ENCODE measurements at regions not wholly inside any gene's neighbourhood (a gene's known extent, or its start where the extent isn't known, plus 50 kb on each side); places are given as distances from the start of the nearest gene placed in this dataset.
"Not testable (repeated sequence)": the region's sequence is repeated elsewhere in the genome, so short reads cannot be mapped to it uniquely, and the experiment has no call there.

DNA sequence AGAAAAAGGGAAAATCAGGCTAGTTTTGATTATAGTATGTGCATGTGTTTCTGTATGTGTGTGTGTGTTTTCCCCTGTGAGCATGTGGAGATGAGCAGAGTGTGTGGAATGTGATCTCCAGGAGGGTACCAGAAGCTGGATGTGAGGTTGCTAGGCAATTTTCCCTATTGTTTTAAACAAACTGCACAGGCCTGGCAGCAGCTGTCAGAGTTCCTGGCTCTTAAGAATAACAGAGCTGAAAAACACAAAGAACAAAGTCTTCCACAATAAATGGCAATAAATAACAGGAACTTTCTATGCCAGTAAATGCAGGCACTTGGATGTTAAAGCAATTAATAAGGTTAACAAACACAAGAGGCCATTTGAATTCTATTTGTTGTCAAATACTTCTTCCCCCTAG is 344.6 kb upstream of the CTSO start:
- DNase-seq: no peak

DNA sequence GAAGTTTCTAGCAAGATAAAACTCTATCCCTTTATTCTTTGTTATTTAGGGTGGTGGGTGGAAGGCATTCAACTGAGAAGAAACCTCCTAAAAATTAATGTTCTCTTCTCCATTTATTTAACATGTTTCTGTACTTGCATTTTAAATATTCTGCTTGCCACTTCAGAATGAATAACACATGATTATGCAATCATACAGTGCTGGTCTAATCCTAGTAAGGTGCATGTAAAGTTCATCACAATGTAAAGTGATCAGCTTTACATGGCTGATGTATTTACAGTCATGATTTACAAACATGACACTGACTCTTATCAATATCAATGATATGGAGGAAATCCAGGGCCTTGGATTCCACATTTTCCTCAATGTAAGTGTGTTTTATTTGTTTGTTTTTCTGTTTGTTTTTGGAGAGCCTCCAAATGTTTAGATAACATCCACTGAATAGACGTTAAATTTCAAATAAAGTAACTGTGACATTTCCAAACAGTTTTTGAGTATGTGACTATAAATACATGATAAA is 342.1 kb upstream of the CTSO start:
- DNase-seq: no peak

DNA sequence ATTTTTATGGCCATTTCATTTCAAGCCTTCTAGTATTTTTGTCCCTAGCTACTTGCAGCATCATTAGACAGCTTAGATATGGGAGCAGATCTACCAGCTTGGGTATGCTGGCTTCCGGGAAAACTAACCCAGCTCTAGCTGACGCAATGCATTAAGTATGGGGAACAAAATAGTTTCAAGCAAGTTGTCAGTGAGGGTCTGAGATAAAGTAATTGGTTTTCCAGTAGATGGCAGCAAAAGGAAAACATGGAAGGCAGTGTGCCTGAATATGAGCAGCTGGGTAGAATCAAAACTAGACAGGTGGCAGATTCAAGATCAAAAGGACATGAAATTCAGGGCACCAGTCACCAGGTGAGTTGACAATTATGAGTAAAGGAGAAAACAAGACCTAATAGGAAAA is 340.9 kb upstream of the CTSO start:
- DNase-seq: peak; percentile 0

DNA sequence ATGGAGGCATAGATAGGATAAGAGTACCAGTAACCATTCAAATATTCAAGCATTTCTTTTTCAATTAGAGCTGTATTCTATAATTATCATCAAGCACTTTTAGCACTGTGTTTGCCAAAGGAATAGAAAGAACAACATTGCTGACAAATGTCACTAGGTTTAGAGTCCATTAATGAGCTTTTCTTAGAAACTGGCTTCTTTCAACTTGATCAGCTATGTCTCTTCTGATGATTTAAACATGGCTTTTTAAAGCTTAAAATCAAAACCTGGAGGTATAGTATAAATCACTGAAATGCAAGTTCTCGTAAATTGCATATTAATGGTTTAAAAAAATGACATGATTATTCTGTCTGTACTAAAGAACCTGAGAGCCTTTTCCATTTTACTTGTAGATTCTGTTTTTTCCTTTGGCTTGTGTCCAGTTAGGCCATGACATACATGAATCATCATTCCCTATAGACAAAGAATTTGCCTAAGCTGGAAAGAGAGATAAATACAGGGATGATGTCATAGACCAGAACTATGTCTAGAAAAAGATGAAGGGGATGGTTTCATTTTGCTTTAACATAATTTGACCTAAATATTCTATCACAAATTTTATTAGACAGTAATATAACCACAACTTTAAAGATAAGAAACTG is 340.1 kb upstream of the CTSO start:
- no peak for DNase-seq

DNA sequence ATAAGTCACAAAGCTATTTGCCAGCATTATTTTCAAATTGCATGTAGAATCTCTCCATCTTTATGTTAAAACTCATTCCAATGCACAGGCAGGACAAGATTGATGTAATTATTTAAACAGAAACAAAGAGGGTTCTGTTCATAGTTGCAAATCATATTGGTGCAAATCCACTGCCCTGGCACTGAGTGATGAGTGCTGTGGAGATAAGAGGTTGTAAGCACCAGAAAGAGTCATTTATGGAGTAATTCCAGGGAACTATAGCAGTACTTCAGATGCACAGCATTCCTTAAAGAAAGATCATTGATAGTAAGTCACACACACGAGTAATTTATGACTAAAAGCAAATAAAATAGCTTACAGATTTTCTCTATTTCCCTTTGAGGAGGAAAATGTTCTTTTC is 337.7 kb upstream of the CTSO start:
- no peak for DNase-seq

- no peak for DNase-seq
These were observed 337.1 kb upstream of the CTSO start for GRCh38 chr4:156290811-156291210.

GRCh38 chr4:156290026-156290425 is 336.4 kb upstream of the CTSO start:
- DNase-seq: not testable (repeated sequence)

DNA sequence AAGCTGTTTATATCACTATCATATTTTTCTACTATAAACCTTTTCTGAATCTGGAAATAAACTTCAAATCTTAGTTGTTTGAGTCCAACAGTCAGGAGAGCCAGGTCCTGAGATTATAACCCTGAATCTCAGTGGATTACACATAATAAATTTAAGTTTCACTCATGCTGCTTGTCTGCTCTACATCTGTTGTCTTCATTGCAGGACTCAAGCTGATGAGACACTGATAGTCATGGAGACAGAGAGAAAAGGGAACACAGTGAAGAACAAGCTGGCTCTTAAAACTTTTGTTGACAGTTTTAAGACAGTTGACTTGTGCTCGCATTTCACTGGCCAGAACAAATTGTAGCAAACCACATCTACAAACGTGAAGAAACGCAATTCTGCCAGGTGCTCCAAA is 327.0 kb upstream of the CTSO start:
- DNase-seq: no peak

GRCh38 chr4:156265407-156265806 is 311.7 kb upstream of the CTSO start:
- DNase-seq: no peak

DNA sequence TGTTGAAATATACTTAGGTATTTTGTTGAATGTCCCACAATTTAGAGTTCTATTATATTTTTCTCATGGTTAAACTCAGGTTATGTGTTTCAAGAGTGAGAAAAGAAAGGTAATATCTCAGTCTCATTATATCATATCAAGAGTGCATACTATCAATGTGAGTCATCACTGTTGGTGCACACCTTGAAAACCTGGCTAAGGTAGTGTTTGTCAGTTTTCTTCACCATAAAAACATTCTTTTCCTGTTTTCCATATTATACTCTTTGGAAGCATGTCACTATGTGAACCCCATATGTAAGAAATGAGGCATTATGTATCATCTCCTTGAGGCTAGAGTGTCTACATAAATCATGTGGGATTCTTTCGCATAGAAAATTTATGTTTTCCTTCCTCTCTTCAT is 307.6 kb upstream of the CTSO start:
- no peak for DNase-seq

GRCh38 chr4:156255230-156256007 is 301.8 kb upstream of the CTSO start:
- DNase-seq: no peak

GRCh38 chr4:156252358-156252921 is 298.8 kb upstream of the CTSO start:
- DNase-seq: no peak

DNA sequence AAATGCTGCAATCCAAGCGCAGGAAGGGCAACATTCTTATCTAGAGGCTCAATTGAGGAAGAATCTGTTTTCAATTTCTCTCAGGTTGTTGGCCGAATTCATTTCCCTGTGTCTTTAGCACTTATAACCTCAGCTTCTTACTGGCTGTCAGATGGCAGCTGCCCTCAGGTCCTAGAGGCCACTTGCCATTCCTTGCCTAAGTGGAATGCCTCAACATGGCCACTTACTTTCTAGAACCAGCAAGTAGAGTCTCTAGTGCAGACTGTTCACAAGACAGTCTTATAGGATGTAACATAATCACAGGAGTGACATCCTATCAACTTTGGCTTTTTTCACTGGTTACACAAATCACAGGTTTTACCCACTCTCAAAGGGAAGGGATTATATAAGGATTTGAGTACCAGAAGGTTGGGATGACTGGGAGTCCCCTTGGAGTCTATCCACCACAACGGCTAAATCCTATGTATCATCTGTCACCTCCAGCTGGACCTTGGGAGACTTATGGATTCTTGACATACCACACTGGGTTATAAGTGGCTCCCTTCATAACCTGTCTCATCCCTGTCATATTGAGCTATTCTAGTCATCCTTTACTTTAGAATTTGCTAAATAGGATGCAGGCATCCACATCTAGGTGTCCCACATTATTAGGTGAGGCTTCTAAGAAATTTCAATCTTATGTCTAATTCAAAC is 297.9 kb upstream of the CTSO start:
- DNase-seq: no peak

DNA sequence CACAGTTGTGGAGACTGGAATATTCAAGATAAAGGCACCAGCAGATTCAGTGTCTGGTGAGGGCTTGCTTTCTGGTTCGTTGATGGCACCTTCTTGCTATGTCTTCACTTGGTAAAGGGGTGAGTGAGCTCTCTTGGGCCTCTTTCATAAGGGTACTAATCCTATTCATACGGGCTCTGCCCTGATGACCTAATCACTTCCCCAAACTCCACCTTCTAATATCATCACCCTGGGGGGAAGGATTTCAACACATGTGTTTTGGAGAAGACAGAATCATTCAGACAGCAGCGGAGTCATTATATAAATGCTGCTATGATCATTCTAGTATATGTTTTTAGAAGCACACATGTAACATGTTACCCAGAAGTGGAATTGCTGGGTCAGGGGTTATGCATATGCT is 295.3 kb upstream of the CTSO start:
- no peak for DNase-seq

DNA sequence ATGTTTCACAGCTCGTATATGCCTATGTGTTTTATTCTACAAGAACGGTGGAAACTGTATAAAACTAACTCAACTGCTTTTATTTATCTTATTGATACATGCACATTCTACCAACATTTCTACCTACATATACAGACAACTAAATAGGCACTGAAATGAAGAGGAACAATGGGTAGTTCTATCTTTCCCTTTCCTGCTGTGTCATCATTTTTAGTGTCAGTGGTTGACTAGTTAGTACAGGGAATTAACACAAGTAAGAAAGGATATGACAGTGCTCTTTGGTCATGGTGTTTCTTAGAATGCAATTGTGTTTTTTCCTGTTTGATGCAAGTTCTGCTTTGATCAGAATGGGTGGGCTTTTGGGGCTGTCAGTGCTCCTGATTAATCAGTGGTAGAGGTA is 293.8 kb upstream of the CTSO start:
- no peak for DNase-seq

DNA sequence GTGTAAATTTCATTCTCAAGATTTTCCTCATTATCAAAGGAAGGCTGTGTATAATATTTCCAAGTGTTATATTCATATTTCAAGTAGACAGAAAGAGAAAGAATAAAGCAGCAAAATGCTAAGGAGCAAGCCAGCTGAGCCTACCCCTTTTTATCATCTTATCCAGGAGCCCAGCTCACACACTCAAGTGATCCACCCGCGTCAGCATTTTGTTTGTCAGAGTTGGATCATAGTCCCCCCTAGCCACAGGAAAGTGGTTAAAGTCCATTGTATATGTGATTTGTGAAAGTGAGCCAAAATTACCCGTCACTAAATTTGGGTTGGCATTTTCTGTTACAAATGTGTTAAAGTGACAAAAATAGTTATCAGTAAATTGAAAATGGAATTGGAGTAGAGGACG is 289.3 kb upstream of the CTSO start:
- DNase-seq: no peak

DNA sequence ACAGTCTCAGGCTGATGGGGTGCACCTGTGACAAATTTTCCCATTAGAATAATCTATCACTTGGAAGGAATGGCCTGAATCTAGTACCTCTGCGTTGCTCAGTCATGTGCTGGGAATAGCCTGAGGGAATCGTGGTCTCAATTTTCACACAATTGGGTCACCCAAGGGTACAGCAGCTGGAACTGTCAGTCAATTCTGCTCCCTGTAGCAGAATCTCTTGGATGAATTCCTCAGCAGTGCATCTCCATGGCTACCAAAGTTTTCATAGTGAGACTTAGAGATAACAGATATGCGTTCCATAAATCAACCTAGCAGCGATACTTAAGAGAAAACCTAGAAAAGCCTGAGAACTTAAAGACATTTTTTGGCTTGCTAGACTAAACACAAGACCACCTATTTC is 288.7 kb upstream of the CTSO start:
- no peak for DNase-seq

DNA sequence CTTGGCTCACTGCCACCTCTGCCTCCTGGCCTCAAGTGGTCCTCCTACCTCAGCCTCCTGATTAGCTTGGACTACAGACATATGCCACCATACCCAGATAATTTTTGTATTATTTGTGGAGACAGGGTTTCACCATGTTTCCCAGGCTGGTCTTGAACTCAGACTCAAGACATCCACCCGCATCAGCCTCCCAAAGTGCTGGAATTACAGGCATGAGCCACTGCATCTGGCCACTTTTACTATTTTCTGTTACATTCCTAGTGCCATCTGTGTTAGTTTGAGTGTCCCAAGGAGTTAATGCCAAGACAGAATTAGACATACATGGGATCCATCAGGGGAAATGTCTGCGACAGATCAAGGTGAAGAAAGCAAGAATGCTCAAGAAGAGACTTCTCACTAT is 288.2 kb upstream of the CTSO start:
- no peak for DNase-seq

DNA sequence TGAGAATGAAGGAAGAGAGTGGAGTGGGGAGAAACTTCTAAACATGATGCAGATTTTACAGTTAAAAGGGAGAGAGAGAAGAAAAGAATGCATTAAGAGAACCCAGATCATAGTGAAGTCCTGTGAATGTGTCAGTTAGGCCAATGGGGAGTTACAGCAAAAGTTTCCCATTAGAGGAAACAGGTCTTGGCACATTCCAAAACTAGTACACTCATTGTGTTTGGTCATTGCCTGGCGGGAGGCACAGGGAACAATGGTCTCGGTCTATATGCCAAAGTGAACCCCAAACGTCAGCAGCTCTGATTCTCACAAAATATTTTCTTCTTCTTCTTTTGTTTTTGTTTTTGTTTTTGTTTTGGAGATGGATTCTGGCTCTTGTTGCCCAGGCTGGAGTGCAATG is 284.5 kb upstream of the CTSO start:
- no peak for DNase-seq

DNA sequence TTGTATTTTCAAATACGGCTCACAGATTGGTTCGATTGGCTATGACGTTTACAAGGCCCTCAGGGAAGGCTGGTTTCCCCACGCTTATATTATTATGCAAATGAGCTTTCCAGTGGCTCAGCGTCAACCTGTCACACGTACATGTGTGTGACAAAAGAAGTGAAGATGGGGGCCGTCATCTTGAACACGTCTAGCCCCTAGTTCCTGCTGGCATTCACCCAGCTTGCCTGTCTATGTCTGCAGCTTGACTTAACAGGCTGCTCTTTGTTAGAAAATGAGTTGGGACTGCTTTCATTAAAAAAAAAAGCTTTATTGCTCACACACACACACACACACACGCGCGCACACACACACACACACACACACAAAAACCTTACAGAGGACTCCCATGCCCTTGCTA is 283.6 kb upstream of the CTSO start:
- no peak for DNase-seq

GRCh38 chr4:156230176-156230575 is 276.5 kb upstream of the CTSO start:
- no peak for DNase-seq

DNA sequence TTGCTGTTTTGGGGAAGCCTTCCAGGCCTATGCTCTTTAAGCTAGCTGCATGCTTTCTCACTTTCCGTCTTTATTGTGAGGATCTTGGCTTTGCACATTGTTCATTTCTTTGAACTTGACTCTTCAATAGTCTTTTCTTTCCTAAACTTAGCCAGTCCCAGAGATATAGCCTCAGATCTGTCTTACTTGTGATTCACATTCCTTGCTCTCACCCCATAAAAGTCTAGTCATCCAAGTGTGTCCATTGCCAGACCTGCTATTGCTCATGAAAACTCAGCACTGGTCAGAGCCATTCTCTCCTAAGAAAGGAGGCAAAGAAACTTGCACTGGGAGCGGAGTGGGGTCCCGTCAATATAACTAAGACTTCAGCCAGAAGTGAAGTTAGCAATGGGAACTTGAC is 275.0 kb upstream of the CTSO start:
- DNase-seq: no peak

DNA sequence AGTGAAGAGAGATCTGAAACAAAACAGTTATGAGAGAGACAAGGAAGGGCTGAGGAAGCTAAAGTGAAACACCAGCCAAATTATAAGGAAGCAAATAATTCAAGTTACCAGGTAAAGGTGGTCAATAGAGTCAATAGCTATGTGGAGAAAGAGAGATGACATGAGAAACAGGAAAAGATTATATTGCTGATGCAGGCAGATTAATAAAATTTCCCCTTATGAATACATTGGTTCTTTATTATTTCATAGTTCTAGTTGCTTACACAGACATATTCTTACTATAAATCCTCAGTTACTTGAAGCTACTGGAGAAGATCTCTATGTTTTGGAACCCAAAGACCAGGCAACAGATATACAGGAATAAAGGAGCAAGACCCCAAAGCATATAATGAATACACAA is 273.7 kb upstream of the CTSO start:
- no peak for DNase-seq

- no peak for DNase-seq
These were observed 270.3 kb upstream of the CTSO start for GRCh38 chr4:156223985-156224384.
